ENCODE measurements at regions not wholly inside any gene's neighbourhood (a gene's known extent, or its start where the extent isn't known, plus 50 kb on each side); places are given as distances from the start of the nearest gene placed in this dataset.
"Not testable (repeated sequence)": the region's sequence is repeated elsewhere in the genome, so short reads cannot be mapped to it uniquely, and the experiment has no call there.

- DNase-seq = no peak
These were observed 1964.0 kb downstream of the PCDH7 start for GRCh38 chr4:32684160-32684559.

DNA sequence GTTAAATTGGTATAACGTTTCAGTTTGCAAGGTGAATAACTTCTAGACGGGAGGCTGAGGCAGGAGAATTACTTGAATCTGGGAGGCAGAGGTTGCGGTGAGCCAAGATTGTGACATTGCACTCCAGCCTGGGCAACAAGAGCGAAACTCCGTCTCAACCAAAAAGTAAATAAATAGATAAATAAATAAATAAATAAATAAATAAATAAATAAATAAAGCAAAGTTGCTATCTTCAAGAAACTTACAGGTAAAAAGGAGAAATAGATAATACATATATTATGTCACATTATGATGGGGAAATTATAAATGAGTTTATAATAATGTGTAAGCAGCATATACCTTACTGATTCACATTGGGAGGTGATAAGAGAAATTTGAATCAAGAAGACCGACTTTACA lies 1966.0 kb downstream of the PCDH7 start:
- no peak for DNase-seq

GRCh38 chr4:32689518-32689917 lies 1969.3 kb downstream of the PCDH7 start:
- no peak for DNase-seq

GRCh38 chr4:32697281-32697814 lies 1977.2 kb downstream of the PCDH7 start:
- DNase-seq = no peak

DNA sequence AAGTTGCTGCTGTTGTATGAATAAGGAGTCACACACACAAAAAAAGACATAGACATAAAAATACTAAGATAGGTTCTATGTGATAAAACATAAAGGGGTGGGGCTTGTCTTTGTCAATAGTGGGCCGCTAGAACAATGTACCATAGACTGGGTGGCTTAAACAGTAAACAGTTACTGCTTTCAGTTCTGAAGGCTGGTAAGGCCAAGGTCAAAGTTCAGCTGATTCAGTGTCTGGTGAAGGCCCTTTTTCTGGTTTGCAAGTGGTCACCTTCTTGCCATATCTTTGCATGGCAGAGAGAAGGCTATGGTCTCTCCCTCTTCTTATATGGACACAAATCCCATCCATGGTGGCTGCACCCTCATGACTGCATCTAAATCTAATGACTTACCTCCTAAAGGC lies 1980.7 kb downstream of the PCDH7 start:
- no peak for DNase-seq

GRCh38 chr4:32706893-32707292 lies 1986.7 kb downstream of the PCDH7 start:
- no peak for DNase-seq

GRCh38 chr4:32716090-32716620 lies 1996.0 kb downstream of the PCDH7 start:
- DNase-seq = not testable (repeated sequence)

- DNase-seq = no peak
These were observed 2015.9 kb downstream of the PCDH7 start for GRCh38 chr4:32735856-32736590.

DNA sequence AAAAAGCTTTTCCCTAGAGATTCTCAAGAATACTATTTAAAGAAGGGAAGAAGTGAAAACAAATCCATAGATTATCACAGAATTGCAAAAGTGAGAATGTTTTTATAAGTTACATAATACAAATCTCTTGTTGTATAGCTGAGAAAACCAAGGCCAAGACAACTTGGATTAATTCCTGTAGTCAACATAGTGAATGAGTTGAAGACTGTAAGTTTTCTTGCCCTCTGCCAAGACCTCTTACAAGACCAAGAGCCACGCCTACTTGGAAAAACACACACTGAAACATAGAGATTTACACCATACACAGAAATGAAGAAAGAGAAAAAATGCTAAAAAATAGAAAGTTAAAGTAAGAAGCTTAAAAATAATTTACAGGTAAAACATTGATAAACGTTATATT lies 2024.0 kb downstream of the PCDH7 start:
- DNase-seq = no peak

- no peak for DNase-seq
These were observed 2025.2 kb downstream of the PCDH7 start for GRCh38 chr4:32745351-32745750.

GRCh38 chr4:32748061-32748460 lies 2027.9 kb downstream of the PCDH7 start:
- no peak for DNase-seq

DNA sequence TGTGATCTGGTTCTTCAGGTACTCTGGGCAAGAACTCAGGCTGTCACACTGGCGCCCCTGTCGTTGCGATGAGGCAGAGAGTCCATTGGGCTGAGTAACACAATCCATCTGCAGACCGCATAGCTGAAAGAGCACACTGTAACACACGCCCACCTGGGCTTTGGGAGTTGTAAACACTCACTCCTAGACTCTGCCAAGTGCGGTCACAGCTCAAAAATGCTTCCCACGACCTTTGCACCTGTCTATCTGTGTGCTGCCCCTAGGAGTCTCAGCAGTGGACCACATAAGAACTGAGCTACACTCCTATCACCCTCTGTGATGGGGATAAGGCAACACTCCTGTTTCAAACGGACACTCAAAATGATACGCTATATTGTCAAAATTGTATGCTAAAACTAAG lies 2028.3 kb downstream of the PCDH7 start:
- no peak for DNase-seq

- no peak for DNase-seq
These were observed 2032.8 kb downstream of the PCDH7 start for GRCh38 chr4:32752962-32753361.

DNA sequence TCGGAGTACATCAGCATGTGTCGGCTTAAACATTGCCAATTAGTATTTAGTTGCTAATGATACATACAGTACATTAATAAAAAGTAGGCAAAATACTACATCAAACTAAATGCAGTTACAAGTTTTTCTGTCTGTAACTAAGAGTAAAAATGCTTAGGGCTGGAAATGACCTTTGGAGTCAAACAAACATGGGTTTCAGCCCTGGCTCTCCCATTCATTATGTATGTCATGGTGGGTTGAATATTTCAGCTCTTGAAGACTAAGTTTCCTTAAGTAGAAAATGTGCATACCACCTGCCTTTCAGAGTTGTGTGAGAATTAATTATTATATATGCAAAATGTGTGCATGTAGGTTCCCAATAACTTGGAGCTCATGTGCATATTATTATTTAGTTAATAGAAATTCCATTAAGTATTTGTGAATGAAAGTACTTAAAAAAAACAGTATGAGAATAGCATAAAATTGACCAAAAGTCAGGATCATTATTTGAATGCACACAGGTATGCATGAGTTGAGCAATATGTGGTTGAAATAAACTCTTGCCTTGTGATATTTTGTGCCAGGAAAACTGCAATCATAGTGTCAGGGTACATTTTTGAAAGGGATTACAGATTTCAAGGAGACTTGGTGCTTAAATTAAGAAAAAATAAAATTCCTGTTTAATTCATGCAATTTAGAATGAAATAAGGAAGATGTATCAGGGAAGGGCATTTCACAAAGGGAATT lies 2048.7 kb downstream of the PCDH7 start:
- no peak for DNase-seq

GRCh38 chr4:32771491-32771890 lies 2051.3 kb downstream of the PCDH7 start:
- no peak for DNase-seq

GRCh38 chr4:32775049-32775448 lies 2054.9 kb downstream of the PCDH7 start:
- no peak for DNase-seq

DNA sequence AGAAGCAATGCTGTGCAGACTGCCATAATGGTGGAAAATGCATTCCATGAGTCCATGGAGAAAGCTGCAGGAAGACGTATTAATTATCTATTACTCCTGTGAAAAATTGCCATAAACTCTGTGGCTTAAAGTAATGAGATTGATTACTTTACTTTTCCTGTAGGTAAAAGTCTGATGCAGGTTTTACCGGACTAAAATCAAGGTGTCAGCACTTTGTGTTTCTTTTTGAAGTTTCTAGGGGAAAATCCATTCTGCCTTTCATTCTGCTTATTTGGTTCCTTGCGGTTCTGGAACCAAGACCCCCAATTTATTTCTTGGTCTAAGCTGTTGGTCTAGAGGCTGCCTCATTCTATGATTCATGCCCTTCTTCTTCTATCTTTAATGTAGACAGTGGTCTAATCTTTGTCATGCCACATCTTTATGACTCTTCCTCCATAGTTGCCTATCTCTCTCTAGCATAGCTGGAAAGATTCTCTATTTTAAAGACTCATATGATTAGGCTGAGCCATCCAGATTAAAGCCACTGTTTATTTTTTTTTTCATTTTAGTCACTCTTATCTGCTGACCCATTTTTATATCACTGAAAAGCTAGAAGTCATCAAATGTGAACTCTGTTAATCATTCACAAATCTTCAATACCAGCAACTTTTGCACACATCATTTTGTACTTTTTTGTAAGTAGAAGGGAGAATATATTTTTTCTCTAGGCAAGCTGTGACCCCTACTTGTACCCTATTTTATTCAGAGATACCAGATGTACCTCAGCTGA lies 2056.4 kb downstream of the PCDH7 start:
- DNase-seq = no peak

- DNase-seq = no peak
These were observed 2057.9 kb downstream of the PCDH7 start for GRCh38 chr4:32778025-32778424.

GRCh38 chr4:32778938-32779337 lies 2058.8 kb downstream of the PCDH7 start:
- DNase-seq = no peak

- no peak for DNase-seq
These were observed 2068.9 kb downstream of the PCDH7 start for GRCh38 chr4:32789026-32789608.

DNA sequence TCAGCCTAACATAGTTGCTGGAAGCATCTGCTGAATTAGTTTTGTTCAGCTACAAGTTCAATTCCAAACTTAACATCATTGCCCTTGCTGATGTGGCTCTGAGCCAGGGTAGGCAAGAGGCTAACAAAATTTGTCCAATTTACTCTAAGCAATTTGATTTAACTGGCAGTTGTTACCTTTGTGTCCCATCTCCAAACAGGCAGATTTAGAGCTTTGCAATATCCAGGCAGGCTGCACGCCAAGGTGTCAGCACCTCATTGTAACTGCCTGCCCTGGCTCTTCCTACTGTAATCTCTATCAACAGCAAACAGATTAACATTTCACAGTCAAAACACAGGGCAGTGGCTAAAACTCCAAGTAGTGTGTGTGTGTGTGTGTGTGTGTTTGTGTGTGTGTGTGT lies 2070.6 kb downstream of the PCDH7 start:
- DNase-seq = no peak

GRCh38 chr4:32798471-32799159 lies 2078.4 kb downstream of the PCDH7 start:
- DNase-seq = no peak
